ENCODE measurements at regions not wholly inside any gene's neighbourhood (a gene's known extent, or its start where the extent isn't known, plus 50 kb on each side); places are given as distances from the start of the nearest gene placed in this dataset.
"Not testable (repeated sequence)": the region's sequence is repeated elsewhere in the genome, so short reads cannot be mapped to it uniquely, and the experiment has no call there.

- H3K4me3 ChIP-seq (ENCODE audit: low read depth, low read length): no peak overlapping the region
- TF ChIP-seq CTCF (conservative IDR thresholded peaks at IDR 0.05; ENCODE audit: low read depth, low read length): no peak
- DNase-seq (ENCODE audit: low read depth): no peak
Observed at GRCh38 chr4:38327174-38327573, 336.8 kb upstream of the KLF3 start.

- no peak for DNase-seq (ENCODE audit: low read depth)
- no peak overlapping the region for H3K4me3 ChIP-seq (ENCODE audit: low read depth, low read length)
- no peak for TF ChIP-seq CTCF (conservative IDR thresholded peaks at IDR 0.05; ENCODE audit: low read depth, low read length)
Observed at GRCh38 chr4:38328989-38329729, 334.8 kb upstream of the KLF3 start.

GRCh38 chr4:38330321-38330720 is 333.7 kb upstream of the KLF3 start:
- DNase-seq (ENCODE audit: low read depth): no peak
- H3K4me3 ChIP-seq (ENCODE audit: low read depth, low read length): no peak overlapping the region
- no peak for TF ChIP-seq CTCF (conservative IDR thresholded peaks at IDR 0.05; ENCODE audit: low read depth, low read length)

- no peak for TF ChIP-seq CTCF (conservative IDR thresholded peaks at IDR 0.05; ENCODE audit: low read depth, low read length)
- no peak overlapping the region for H3K4me3 ChIP-seq (ENCODE audit: low read depth, low read length)
- DNase-seq (ENCODE audit: low read depth): no peak
Observed at GRCh38 chr4:38330936-38331335, 333.1 kb upstream of the KLF3 start.

- no peak for TF ChIP-seq CTCF (conservative IDR thresholded peaks at IDR 0.05; ENCODE audit: low read depth, low read length)
Observed at GRCh38 chr4:38332699-38333098, 331.3 kb upstream of the KLF3 start.

GRCh38 chr4:38333219-38333618 is 330.8 kb upstream of the KLF3 start:
- H3K4me3 ChIP-seq (ENCODE audit: low read depth, low read length): no peak overlapping the region
- no peak for TF ChIP-seq CTCF (conservative IDR thresholded peaks at IDR 0.05; ENCODE audit: low read depth, low read length)
- DNase-seq (ENCODE audit: low read depth): no peak

More at GRCh38 chr4:38332699-38333098, 331.3 kb upstream of the KLF3 start:
- DNase-seq (ENCODE audit: low read depth): no peak
- H3K4me3 ChIP-seq (ENCODE audit: low read depth, low read length): no peak overlapping the region

GRCh38 chr4:38334791-38335190 is 329.2 kb upstream of the KLF3 start:
- no peak overlapping the region for H3K4me3 ChIP-seq (ENCODE audit: low read depth, low read length)
- TF ChIP-seq CTCF (conservative IDR thresholded peaks at IDR 0.05; ENCODE audit: low read depth, low read length): no peak
- DNase-seq (ENCODE audit: low read depth): no peak

- DNase-seq (ENCODE audit: low read depth); H3K4me3 ChIP-seq (ENCODE audit: low read depth, low read length): not testable (repeated sequence)
Observed at GRCh38 chr4:38338939-38339338, 325.1 kb upstream of the KLF3 start.
